ENCODE measurements at regions not wholly inside any gene's neighbourhood (a gene's known extent, or its start where the extent isn't known, plus 50 kb on each side); places are given as distances from the start of the nearest gene placed in this dataset.

- Histone ChIP-seq H3K9me3 (ENCODE audit: control insufficient read depth, insufficient read depth, low read length) (no peaks in the 10 kb centered on the region), H3K4me1 (ENCODE audit: control insufficient read depth, low read length) (no peaks in the 10 kb centered on the region), H3K9me2 (replicated peaks; ENCODE audit: control insufficient read depth, low read length) (no peaks in the 10 kb centered on the region; the same call in 1 of the 2 replicates), H3K27me3 (ENCODE audit: control insufficient read depth, low read length) (peaks cover 15% of the 10 kb centered on the region), H3K36me3 (ENCODE audit: control insufficient read depth, low read length) (no peaks in the 10 kb centered on the region), H3K4me3 (ENCODE audit: low read length) (no peak overlapping the region), H3K4me2 (ENCODE audit: low read length) (no peak overlapping the region), H4K20me1 (ENCODE audit: control insufficient read depth, insufficient read depth, low read depth, low read length) (no peaks in the 10 kb centered on the region), H3K79me2 (ENCODE audit: control insufficient read depth, low read length) (no peaks in the 10 kb centered on the region), H3K27ac (ENCODE audit: low read depth, low read length) (no peak overlapping the region), H3F3A (ENCODE audit: control insufficient read depth, insufficient read depth) (no peaks in the 10 kb centered on the region)
- no peak for TF ChIP-seq EZH2phosphoT487 (IDR thresholded peaks at IDR 0.05; ENCODE audit: borderline replicate concordance, low read length)
- no peak for TF ChIP-seq CTCF (IDR thresholded peaks at IDR 0.05; ENCODE audit: low read depth, low read length, poor library complexity, severe bottlenecking)
Observed at GRCh38 chr11:116052603-116053547, 548.7 kb upstream of the CADM1 start.

GRCh38 chr11:116051494-116051893 lies 547.3 kb upstream of the CADM1 start:
- Histone ChIP-seq H3K4me1 (ENCODE audit: control insufficient read depth, low read length) (no peaks in the 10 kb centered on the region), H3K27ac (ENCODE audit: low read depth, low read length) (no peak overlapping the region), H3K9me3 (ENCODE audit: control insufficient read depth, insufficient read depth, low read length) (no peaks in the 10 kb centered on the region), H3F3A (ENCODE audit: control insufficient read depth, insufficient read depth) (no peaks in the 10 kb centered on the region), H3K9me2 (replicated peaks; ENCODE audit: control insufficient read depth, low read length) (no peaks in the 10 kb centered on the region; the same call in 1 of the 2 replicates), H3K79me2 (ENCODE audit: control insufficient read depth, low read length) (no peaks in the 10 kb centered on the region), H3K27me3 (ENCODE audit: control insufficient read depth, low read length) (peaks cover 15% of the 10 kb centered on the region), H3K36me3 (ENCODE audit: control insufficient read depth, low read length) (no peaks in the 10 kb centered on the region), H3K4me2 (ENCODE audit: low read length) (no peak overlapping the region), H4K20me1 (ENCODE audit: control insufficient read depth, insufficient read depth, low read depth, low read length) (no peaks in the 10 kb centered on the region), H3K4me3 (ENCODE audit: low read length) (no peak overlapping the region)
- TF ChIP-seq CTCF (IDR thresholded peaks at IDR 0.05; ENCODE audit: low read depth, low read length, poor library complexity, severe bottlenecking) (no peak), EZH2phosphoT487 (IDR thresholded peaks at IDR 0.05; ENCODE audit: borderline replicate concordance, low read length) (no peak)

GRCh38 chr11:116049383-116049782 lies 545.2 kb upstream of the CADM1 start:
- H3F3A ChIP-seq (ENCODE audit: control insufficient read depth, insufficient read depth): no peaks in the 10 kb centered on the region
- H3K27me3 ChIP-seq (ENCODE audit: control insufficient read depth, low read length): no peaks in the 10 kb centered on the region; the same call in 1 of the 2 replicates
- no peaks in the 10 kb centered on the region for H4K20me1 ChIP-seq (ENCODE audit: control insufficient read depth, insufficient read depth, low read depth, low read length)
- H3K9me3 ChIP-seq (ENCODE audit: control insufficient read depth, insufficient read depth, low read length): no peaks in the 10 kb centered on the region
- H3K4me1 ChIP-seq (ENCODE audit: control insufficient read depth, low read length): no peaks in the 10 kb centered on the region
- no peaks in the 10 kb centered on the region for H3K9me2 ChIP-seq (replicated peaks; ENCODE audit: control insufficient read depth, low read length)
- H3K27ac ChIP-seq (ENCODE audit: low read depth, low read length): no peak overlapping the region
- TF ChIP-seq CTCF (IDR thresholded peaks at IDR 0.05; ENCODE audit: low read depth, low read length, poor library complexity, severe bottlenecking) (no peak), EZH2phosphoT487 (IDR thresholded peaks at IDR 0.05; ENCODE audit: borderline replicate concordance, low read length) (no peak)
- no peaks in the 10 kb centered on the region for H3K36me3 ChIP-seq (ENCODE audit: control insufficient read depth, low read length)
- H3K4me3 ChIP-seq (ENCODE audit: low read length): no peak overlapping the region
- no peaks in the 10 kb centered on the region for H3K79me2 ChIP-seq (ENCODE audit: control insufficient read depth, low read length)
- H3K4me2 ChIP-seq (ENCODE audit: low read length): no peak overlapping the region

All from DOHH2 (cell line).